Left renal pelvis (tissue), 4 donors: ENCODE measurements at regions not wholly inside any gene's neighbourhood (a gene's known extent, or its start where the extent isn't known, plus 50 kb on each side); places are given as distances from the start of the nearest gene placed in this dataset.

Source experiments
- DNase-seq, 4 donors: peaks; one replicate each; pipeline ENCODE4 v3.0.0-alpha.2; 2013; ENCODE audit warnings: low read depth in 4 of 4, low spot score in 3 of 4

DNA sequence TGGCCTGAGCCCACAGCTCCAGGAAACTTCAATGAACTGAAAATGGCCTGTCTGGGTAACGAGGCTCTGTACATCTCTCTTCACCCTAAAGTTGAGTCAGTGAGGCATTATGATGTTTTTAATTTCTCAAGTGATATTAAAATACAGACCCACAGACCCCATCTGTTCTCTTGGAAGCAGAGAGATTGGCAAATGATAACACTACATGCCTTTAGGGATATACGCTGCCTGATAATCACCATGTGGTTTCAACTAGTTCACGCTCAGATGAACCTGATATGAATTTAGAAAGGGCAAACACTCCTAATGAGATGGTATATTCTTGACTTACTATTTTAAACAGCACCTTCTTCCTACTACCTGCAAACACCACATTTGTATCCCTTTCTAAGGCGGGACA is 127.5 kb downstream of the RFC3 start:
- DNase-seq, result no peak

- no peak for DNase-seq
Observed at GRCh38 chr13:33953203-33953602, 135.3 kb downstream of the RFC3 start.

DNA sequence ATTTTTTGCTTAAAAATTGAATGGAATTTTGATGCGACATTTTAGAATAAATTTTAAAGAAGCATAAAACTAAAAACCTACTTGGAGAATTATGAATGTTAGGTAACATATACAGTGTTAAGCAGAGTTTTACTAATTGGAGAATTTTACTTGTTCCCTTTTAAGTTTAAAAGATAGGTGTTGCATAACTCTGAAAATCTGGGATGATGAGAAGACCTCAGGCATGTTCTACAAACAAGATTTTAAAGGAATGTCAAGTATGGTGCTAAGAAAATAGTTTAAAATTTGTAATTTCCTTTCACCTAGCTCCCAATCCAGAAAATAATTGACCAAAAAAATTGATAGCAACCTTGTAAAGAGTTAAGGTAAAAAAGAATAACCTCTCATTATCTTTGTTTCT is 135.8 kb downstream of the RFC3 start:
- no peak for DNase-seq

DNA sequence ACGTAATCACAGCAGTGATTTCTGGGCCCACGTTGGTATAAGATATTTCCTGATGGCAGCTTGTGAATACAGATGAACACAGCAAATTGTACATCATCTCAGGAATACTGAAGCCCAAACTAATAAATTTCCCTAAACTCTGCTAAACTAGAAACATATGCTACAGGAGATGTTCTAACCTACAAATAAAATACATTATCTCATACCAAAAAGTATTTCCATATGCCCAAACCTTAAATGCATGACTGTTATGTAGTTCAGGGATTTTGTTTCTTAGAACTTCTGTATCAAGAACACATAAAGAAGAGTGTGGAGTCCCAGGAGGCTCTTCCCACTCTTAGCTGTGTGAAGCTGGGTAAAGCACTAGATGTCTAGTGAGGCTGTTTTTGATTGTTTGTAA is 138.4 kb downstream of the RFC3 start:
- DNase-seq, result no peak

DNA sequence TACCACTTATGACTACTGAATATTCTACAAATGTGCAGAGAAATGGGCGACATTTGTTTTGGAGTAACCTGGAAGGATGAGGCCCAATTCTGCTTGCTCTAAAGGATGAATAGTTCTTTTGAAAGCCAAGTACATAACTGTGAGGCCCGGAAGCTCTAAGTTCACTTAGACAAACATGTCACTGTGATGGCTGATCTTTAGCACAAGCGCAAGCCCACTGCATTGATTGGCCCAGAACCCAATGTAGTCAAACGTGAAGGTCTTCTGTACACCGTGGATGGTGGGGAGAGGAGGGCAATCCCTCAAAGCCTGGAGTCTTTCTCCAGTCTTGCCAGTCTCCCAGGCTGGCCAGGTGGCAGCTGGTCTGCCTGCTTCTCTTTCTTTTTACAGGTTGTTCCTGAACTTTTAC is 139.6 kb downstream of the RFC3 start:
- no peak for DNase-seq

DNA sequence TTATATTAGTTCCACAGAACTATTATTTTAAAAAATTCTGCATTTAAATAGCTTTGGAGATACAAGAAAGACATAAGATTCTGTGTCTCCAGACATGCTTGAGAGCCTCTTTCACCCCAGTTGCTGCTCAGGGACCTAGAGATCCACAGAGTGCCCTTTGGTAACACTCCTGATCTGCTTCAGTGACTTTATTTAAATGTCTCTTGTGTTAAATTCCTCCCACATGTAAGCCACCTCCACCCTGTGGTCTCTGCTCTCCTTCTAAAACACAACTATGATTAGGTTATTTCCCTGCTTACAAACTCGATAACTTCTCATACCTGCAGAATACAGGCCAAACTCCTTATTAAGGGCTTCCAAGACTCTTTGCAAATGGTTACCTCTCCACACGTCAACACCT is 141.0 kb downstream of the RFC3 start:
- DNase-seq, result no peak

DNA sequence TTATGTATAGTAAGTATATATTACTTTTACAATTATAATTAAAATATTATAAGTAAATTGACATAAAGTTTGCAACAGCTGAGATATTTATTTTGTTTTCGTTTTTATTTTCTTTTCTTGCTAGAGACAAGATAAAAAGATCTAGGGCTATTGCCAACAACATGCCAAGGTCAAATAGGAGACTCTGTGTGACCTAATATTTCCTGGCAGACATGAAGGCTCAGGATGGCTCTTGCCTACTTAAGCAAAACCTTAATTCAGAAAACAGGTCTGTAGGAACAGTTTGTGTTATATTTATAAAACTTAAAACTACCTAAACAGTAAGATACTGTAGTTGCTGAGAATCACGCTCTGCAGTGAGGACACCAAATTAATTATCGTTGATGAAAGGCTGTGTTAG is 145.2 kb downstream of the RFC3 start:
- no peak for DNase-seq

DNA sequence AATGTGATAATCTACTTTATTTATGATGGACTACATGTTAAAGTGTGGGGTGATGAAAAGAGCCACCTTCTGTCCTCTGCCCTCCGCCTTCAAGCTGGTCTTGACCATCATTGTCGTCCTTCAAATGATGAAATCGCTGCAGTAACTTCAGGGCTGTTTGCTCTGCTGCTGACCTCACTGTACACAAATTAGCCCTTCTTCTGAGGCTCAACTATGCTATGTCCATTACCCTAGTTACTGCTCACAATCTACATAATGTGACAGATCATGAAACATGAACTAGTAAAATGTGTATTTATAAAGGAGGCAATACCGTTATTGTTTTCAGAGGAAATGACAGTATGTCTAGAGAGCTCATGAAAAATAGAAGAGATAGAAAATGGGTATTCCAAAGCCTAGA is 145.9 kb downstream of the RFC3 start:
- DNase-seq, result no peak

GRCh38 chr13:33968520-33969507 is 150.9 kb downstream of the RFC3 start:
- DNase-seq, result no peak

- no peak for DNase-seq
Observed at GRCh38 chr13:33970746-33971561, 153.0 kb downstream of the RFC3 start.

DNA sequence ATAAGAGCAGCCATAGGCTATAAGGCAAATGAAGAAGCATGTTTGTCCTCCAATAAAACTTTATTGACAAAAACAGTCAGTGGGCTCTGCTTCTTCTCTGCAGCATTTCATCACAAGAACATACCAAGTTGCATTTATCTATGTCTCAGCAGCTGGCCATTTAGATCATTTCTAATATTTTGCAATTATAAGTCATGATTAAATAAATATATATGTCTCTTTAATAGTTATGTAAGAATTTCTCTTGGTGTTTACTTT is 153.5 kb downstream of the RFC3 start:
- DNase-seq, result no peak

DNA sequence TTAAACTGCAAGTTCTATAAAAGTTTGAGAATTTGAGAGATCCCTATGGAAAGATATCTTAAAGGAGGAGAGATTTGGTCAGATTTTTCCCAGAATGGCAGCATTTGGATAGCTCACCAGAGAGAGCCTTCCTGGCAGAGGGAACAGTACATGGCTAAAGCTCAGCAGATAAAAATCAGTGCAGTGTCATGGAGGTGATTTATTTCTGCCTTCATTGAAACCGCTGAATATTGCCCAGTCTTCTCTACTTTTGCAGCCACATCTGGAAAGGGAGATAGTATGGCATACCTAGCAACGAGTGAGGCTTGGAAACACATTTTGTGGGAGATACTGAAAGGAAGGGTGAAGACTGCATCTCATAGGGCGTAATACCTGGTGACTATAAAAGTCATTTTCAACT is 155.2 kb downstream of the RFC3 start:
- no peak for DNase-seq

DNA sequence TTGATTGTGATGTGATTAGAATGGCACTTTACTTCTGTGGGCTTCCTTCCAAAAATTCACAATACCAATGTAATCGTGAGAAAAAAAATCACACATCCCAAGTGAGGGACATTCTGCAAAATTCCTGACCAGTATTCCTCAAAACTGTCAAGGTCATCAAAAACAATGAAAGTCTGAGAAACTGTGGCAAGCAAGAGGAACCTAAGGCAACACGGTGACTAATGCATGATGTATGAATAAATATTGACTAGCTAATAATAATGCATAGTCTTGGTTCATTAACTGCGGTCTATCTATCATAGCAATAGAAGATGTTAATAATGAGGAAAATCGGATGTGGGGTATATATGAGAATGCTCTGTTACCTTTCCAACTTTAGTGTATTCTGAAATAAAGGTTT is 159.0 kb downstream of the RFC3 start:
- no peak for DNase-seq

DNA sequence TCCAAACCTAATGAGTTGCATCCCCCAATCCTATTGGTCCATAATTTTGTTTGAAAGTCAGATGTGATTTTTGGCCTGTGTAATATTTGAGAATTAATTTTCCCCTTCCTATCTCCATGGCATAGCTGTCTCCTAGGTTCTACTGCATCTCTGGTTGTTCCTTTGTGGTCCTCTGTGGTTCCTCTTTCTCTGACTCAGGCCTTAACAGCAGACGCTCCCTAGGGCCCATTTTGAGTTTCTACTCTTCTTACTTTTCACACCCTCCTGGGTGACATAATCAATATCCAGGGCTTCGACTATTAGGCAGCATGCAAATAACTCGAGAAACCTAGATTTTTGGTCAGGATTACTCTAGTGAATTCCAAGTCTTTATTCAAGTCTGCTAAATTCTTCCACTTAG is 160.7 kb downstream of the RFC3 start:
- DNase-seq, result no peak

DNA sequence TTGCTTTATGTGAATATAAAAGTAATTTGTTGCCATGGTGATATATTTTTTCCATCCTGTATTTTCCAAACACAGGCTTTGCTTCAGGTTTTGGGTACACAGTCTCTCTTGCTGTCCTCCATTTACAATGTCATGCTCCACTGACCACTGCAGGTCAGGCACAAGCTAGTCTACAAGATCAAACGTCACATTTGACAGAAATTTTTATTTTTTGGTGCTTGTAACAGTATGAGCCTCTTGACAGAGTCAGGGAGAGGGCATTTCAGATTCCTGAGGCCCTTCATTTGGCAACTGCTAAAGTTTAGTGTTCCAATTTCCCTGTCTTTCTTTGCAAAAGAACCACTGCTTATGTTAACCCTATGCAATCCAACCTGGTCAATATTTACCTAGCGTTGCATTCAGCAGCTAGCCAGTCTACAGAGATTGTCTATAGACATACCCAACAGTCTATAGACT is 175.0 kb downstream of the RFC3 start:
- no peak for DNase-seq

GRCh38 chr13:33994198-33994597 is 176.2 kb downstream of the RFC3 start:
- no peak for DNase-seq

GRCh38 chr13:33994826-33995502 is 177.0 kb downstream of the RFC3 start:
- DNase-seq, result no peak

GRCh38 chr13:33996636-33997035 is 178.7 kb downstream of the RFC3 start:
- no peak for DNase-seq

GRCh38 chr13:33997574-33997973 is 179.6 kb downstream of the RFC3 start:
- DNase-seq, result no peak

DNA sequence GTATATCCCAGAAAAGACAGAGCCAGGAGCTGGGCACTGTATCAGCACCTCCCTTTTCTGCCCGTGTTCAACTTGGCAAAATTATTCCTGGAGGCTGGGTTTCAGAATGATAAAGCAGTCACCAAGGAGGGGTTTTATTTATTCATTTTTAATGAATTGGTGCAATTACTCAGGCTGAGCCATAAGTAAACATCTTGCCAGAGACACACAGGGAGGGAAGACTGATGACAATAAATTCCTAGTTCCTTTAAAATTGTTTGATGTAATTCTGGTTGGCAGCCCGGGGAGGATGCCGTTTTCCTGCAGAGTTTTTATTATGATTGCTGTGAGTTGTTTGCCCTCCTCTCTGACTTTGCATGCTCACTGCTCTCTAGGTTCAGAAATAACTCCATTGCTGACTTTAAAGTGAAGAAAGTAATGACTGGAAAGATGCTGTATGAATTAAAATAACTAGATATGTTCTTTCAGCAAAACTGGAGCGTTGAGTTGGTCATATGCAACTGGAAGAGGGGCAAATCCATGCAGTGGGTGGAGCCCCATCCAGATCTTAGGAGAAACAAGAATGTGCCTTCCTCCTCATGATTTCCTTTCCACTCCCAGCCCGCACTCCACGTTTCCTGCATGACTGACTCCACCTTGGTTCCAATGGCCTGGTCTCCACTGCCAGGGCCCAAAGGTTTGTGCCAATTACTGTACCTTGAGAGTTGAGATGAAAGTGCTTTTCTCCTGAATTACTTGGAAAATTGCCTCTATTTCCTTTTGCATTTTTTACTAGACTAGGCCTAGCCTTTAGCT is 182.1 kb downstream of the RFC3 start:
- DNase-seq, result no peak

DNA sequence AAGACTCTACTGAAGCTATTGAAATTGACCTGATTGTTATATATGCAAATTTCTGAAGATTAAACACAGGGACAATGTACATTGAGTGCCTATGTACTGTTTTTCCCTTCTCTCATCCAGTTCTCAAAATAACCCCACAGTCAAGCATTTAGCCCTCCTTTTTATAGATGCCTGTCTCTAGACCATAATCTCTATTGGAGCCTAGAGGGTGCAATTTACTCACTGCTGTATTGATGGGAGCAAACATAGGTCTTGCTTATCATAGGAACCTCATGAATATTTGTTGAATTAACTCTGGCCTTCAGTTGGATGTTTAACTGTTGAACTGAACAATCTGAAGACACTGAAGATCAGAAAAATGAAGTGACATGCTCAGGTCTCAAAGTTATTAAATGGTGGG is 183.0 kb downstream of the RFC3 start:
- DNase-seq, result no peak
